ENCODE measurements at regions not wholly inside any gene's neighbourhood (a gene's known extent, or its start where the extent isn't known, plus 50 kb on each side); places are given as distances from the start of the nearest gene placed in this dataset.

DNA sequence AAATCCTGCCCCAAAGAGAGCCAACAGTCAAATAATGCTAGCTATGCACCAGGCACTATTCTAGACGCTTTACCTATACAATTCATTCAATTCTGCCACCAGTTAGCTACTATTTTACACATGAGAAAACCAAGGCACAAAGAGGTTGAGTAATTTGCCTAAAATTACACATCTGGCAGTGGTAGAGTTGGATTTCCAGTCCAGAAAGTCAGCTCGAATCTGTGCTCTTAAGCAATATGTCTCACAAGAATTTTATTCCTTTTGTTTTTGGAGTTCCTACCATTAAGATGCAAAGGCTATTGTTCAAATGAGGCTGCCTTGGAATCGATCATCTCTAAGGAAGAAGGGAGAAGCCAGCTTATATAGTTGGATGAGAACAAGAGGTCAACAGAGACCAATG, 256.9 kb upstream of the RASA1 start:
- H3K9me2 ChIP-seq (ENCODE audit: insufficient read depth, low read length), result no peaks in the 10 kb centered on the region
- no peaks in the 10 kb centered on the region for H3F3A ChIP-seq (ENCODE audit: insufficient read depth, low read length, poor library complexity, severe bottlenecking)
- no peaks in the 10 kb centered on the region for H3K9me3 ChIP-seq (ENCODE audit: low read length)
- no peaks in the 10 kb centered on the region for H4K20me1 ChIP-seq (ENCODE audit: insufficient read depth)
- H3K27ac ChIP-seq (ENCODE audit: low read length), result no peak overlapping the region
- no peak for TF ChIP-seq TAF1 (IDR thresholded peaks at IDR 0.05; ENCODE audit: low read depth)
- TF ChIP-seq EZH2 (IDR thresholded peaks at IDR 0.05; ENCODE audit: borderline replicate concordance, insufficient read depth, low read length, poor library complexity, severe bottlenecking), result no peak
- TF ChIP-seq EP300 (conservative IDR thresholded peaks at IDR 0.05; ENCODE audit: poor library complexity, severe bottlenecking), result no peak
- H3K36me3 ChIP-seq (ENCODE audit: insufficient read depth, low read length), result no peaks in the 10 kb centered on the region
- no peak overlapping the region for H3K4me3 ChIP-seq (ENCODE audit: low read length)
- H3K4me2 ChIP-seq (ENCODE audit: low read length), result no peak overlapping the region
- no peak overlapping the region for H2AFZ ChIP-seq (ENCODE audit: low read depth, low read length)
- H3K9ac ChIP-seq (ENCODE audit: low read length), result no peak overlapping the region
- no peaks in the 10 kb centered on the region for H3K27me3 ChIP-seq (ENCODE audit: insufficient read depth, low read depth, low read length)
- H3K79me2 ChIP-seq (replicated peaks; ENCODE audit: insufficient read depth, low read length), result no peaks in the 10 kb centered on the region

DNA sequence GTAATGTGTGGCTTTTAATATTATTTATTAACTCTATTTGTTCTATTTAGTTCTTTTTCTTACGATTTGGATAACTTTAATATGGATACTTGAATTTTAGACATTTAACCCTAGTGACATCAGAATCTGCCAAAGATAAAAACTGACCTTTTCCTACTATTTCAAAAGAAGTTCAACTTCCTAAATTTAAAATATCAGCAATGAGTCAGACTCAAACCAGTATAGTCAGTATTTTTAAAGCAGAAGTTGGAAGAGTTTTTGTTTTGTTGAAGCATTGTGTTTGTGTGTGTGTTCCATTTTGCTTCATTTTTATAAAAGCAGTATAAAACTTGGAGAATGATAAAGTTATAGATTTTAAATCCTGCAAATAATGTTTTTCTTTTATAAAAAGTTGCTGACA, 251.8 kb upstream of the RASA1 start:
- Histone ChIP-seq H3K9ac (ENCODE audit: low read length) (no peak overlapping the region), H3K27me3 (ENCODE audit: insufficient read depth, low read depth, low read length) (no peaks in the 10 kb centered on the region), H3K27ac (ENCODE audit: low read length) (no peak overlapping the region), H3K9me3 (ENCODE audit: low read length) (no peaks in the 10 kb centered on the region), H3K4me3 (ENCODE audit: low read length) (no peak overlapping the region), H3F3A (ENCODE audit: insufficient read depth, low read length, poor library complexity, severe bottlenecking) (no peaks in the 10 kb centered on the region), H4K20me1 (ENCODE audit: insufficient read depth) (no peaks in the 10 kb centered on the region), H3K9me2 (ENCODE audit: insufficient read depth, low read length) (no peaks in the 10 kb centered on the region), H3K79me2 (replicated peaks; ENCODE audit: insufficient read depth, low read length) (no peaks in the 10 kb centered on the region), H2AFZ (ENCODE audit: low read depth, low read length) (no peak overlapping the region), H3K36me3 (ENCODE audit: insufficient read depth, low read length) (no peaks in the 10 kb centered on the region), H3K4me2 (ENCODE audit: low read length) (no peak overlapping the region)
- TF ChIP-seq EP300 (conservative IDR thresholded peaks at IDR 0.05; ENCODE audit: poor library complexity, severe bottlenecking), result no peak
- no peak for TF ChIP-seq TAF1 (IDR thresholded peaks at IDR 0.05; ENCODE audit: low read depth)
- no peak for TF ChIP-seq RAD21 (conservative IDR thresholded peaks at IDR 0.05)
- no peak for TF ChIP-seq SMC3 (conservative IDR thresholded peaks at IDR 0.05; ENCODE audit: poor library complexity)
- TF ChIP-seq MXI1 (conservative IDR thresholded peaks at IDR 0.05; ENCODE audit: poor library complexity, severe bottlenecking), result no peak
- TF ChIP-seq, protein P1, sequence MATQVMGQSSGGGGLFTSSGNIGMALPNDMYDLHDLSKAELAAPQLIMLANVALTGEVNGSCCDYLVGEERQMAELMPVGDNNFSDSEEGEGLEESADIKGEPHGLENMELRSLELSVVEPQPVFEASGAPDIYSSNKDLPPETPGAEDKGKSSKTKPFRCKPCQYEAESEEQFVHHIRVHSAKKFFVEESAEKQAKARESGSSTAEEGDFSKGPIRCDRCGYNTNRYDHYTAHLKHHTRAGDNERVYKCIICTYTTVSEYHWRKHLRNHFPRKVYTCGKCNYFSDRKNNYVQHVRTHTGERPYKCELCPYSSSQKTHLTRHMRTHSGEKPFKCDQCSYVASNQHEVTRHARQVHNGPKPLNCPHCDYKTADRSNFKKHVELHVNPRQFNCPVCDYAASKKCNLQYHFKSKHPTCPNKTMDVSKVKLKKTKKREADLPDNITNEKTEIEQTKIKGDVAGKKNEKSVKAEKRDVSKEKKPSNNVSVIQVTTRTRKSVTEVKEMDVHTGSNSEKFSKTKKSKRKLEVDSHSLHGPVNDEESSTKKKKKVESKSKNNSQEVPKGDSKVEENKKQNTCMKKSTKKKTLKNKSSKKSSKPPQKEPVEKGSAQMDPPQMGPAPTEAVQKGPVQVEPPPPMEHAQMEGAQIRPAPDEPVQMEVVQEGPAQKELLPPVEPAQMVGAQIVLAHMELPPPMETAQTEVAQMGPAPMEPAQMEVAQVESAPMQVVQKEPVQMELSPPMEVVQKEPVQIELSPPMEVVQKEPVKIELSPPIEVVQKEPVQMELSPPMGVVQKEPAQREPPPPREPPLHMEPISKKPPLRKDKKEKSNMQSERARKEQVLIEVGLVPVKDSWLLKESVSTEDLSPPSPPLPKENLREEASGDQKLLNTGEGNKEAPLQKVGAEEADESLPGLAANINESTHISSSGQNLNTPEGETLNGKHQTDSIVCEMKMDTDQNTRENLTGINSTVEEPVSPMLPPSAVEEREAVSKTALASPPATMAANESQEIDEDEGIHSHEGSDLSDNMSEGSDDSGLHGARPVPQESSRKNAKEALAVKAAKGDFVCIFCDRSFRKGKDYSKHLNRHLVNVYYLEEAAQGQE (IDR thresholded peaks at IDR 0.05; ENCODE audit: borderline replicate concordance), result no peak
- TF ChIP-seq, protein P2, sequence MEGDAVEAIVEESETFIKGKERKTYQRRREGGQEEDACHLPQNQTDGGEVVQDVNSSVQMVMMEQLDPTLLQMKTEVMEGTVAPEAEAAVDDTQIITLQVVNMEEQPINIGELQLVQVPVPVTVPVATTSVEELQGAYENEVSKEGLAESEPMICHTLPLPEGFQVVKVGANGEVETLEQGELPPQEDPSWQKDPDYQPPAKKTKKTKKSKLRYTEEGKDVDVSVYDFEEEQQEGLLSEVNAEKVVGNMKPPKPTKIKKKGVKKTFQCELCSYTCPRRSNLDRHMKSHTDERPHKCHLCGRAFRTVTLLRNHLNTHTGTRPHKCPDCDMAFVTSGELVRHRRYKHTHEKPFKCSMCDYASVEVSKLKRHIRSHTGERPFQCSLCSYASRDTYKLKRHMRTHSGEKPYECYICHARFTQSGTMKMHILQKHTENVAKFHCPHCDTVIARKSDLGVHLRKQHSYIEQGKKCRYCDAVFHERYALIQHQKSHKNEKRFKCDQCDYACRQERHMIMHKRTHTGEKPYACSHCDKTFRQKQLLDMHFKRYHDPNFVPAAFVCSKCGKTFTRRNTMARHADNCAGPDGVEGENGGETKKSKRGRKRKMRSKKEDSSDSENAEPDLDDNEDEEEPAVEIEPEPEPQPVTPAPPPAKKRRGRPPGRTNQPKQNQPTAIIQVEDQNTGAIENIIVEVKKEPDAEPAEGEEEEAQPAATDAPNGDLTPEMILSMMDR (IDR thresholded peaks at IDR 0.05; ENCODE audit: poor library complexity, severe bottlenecking), result no peak
- TF ChIP-seq EZH2 (IDR thresholded peaks at IDR 0.05; ENCODE audit: borderline replicate concordance, insufficient read depth, low read length, poor library complexity, severe bottlenecking), result no peak

All from neural cell (in vitro differentiated cells).